ENCODE measurements at regions not wholly inside any gene's neighbourhood (a gene's known extent, or its start where the extent isn't known, plus 50 kb on each side); places are given as distances from the start of the nearest gene placed in this dataset.

GRCh38 chr10:131789516-131789915 lies 111.3 kb upstream of the PPP2R2D start:
- TF ChIP-seq EZH2 (optimal IDR thresholded peaks at IDR 0.05; ENCODE audit: low read depth, low read length) = no peak
- TF ChIP-seq CTCF (IDR thresholded peaks at IDR 0.05; ENCODE audit: low read length) = no peak
- no peak for TF ChIP-seq EZH2phosphoT487 (IDR thresholded peaks at IDR 0.05; ENCODE audit: low read length)

All from MM.1S (cell line).